A673 (cell line): ENCODE measurements at regions not wholly inside any gene's neighbourhood (a gene's known extent, or its start where the extent isn't known, plus 50 kb on each side); places are given as distances from the start of the nearest gene placed in this dataset.

Experiments used
- BruUV-seq: library from RNA; stranded (reverse); fragments of 400-500 nt; replicated peaks from 2 replicates; lab custom pipeline; 2021; lab: Mats Ljungman, UMichigan
- CTCF ChIA-PET: fragments of 300-600 bp; sonication (Branson Sonifier 250); formaldehyde crosslinking; loops from one replicate; lab custom pipeline; 2022; ENCODE audit warnings: antibody characterized with exemption; lab: Charles Lee
- POLR2A ChIA-PET: fragments of 300-600 bp; sonication (Branson Sonifier 250); formaldehyde crosslinking; loops from one replicate; lab custom pipeline; 2022; ENCODE audit warnings: antibody characterized with exemption; ENCODE audit not compliant: low non-redundant PET; lab: Charles Lee
- DNase-seq: peaks from one replicate; pipeline ENCODE4 v3.0.0-alpha.2; 2015; ENCODE audit warnings: low spot score
- H3K27ac ChIP-seq: fragments of 200-600 bp; sonication (generic); 2 replicates; pipeline ENCODE4 v1.5.1; 2016; ENCODE audit warnings: mixed run types, low read depth, mild to moderate bottlenecking, mixed read lengths, antibody characterized with exemption, low read length; ENCODE audit not compliant: poor library complexity, severe bottlenecking
- H3K27me3 ChIP-seq: fragments of 200-600 bp; sonication (generic); replicated peaks from 2 replicates; pipeline ENCODE4 v1.6.1; 2017; ENCODE audit warnings: mixed run types, low read depth, mild to moderate bottlenecking, mixed read lengths, antibody characterized with exemption, low read length; ENCODE audit not compliant: insufficient read depth, poor library complexity
- H3K36me3 ChIP-seq: fragments of 200-600 bp; sonication (generic); 2 replicates; pipeline ENCODE4 v1.6.1; 2016; ENCODE audit warnings: mixed run types, mild to moderate bottlenecking, mixed read lengths, antibody characterized with exemption, low read length; ENCODE audit not compliant: insufficient read depth, poor library complexity, severe bottlenecking
- H3K4me1 ChIP-seq: fragments of 200-600 bp; sonication (generic); 2 replicates; pipeline ENCODE4 v1.6.1; 2017; ENCODE audit warnings: mixed run types, mild to moderate bottlenecking, mixed read lengths, antibody characterized with exemption, low read length; ENCODE audit not compliant: insufficient read depth, poor library complexity, severe bottlenecking
- H3K4me3 ChIP-seq: fragments of 200-600 bp; sonication (generic); 2 replicates; pipeline ENCODE4 v1.5.1; 2016; ENCODE audit warnings: low read depth, mixed run types, mild to moderate bottlenecking, mixed read lengths, low read length; ENCODE audit not compliant: poor library complexity, severe bottlenecking
- H3K9me3 ChIP-seq: fragments of 200-600 bp; sonication (generic); 2 replicates; pipeline ENCODE4 v1.6.1; 2016; ENCODE audit warnings: mixed run types, low read depth, mild to moderate bottlenecking, mixed read lengths, antibody characterized with exemption, low read length; ENCODE audit not compliant: poor library complexity, severe bottlenecking
- EZH2 ChIP-seq: fragments of 200-600 bp; sonication (generic); IDR thresholded peaks from 2 replicates; pipeline ENCODE4 v1.6.1; 2017; ENCODE audit warnings: borderline replicate concordance, low read depth, mild to moderate bottlenecking, mixed read lengths, antibody characterized with exemption, low read length; ENCODE audit not compliant: poor library complexity, severe bottlenecking
- intact Hi-C: fragments of 100-400 bp; cut with micrococcal nuclease; formaldehyde crosslinking; loops from one replicate; pipeline ENCODE4 v1.10.0; 2022; ENCODE audit not compliant: unreplicated experiment
- TF ChIP-seq, protein P1 (sequence below): fragments of 300-800, 200-600 bp; sonication (generic); conservative IDR thresholded peaks from 2 replicates; pipeline ENCODE4 v1.5.1; 2017; ENCODE audit warnings: low read depth, mild to moderate bottlenecking, antibody characterized with exemption, low read length, moderate library complexity, mixed read lengths

GRCh38 chr5:174626369-174626920, 97.9 kb upstream of the MSX2 start:
- POLR2A ChIA-PET = no interaction called here
- Histone ChIP-seq H3K36me3 (no peaks in the 10 kb centered on the region), H3K27me3 (no peaks in the 10 kb centered on the region), H3K4me1 (no peaks in the 10 kb centered on the region), H3K27ac (no peak overlapping the region), H3K9me3 (no peaks in the 10 kb centered on the region), H3K4me3 (no peak overlapping the region)
- CTCF ChIA-PET = no interaction called here
- no TSS peak for BruUV-seq
- DNase-seq = no peak
- no peak for TF ChIP-seq EZH2
- TF ChIP-seq, protein P1, sequence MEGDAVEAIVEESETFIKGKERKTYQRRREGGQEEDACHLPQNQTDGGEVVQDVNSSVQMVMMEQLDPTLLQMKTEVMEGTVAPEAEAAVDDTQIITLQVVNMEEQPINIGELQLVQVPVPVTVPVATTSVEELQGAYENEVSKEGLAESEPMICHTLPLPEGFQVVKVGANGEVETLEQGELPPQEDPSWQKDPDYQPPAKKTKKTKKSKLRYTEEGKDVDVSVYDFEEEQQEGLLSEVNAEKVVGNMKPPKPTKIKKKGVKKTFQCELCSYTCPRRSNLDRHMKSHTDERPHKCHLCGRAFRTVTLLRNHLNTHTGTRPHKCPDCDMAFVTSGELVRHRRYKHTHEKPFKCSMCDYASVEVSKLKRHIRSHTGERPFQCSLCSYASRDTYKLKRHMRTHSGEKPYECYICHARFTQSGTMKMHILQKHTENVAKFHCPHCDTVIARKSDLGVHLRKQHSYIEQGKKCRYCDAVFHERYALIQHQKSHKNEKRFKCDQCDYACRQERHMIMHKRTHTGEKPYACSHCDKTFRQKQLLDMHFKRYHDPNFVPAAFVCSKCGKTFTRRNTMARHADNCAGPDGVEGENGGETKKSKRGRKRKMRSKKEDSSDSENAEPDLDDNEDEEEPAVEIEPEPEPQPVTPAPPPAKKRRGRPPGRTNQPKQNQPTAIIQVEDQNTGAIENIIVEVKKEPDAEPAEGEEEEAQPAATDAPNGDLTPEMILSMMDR = no peak
- intact Hi-C loops = no loop called here

DNA sequence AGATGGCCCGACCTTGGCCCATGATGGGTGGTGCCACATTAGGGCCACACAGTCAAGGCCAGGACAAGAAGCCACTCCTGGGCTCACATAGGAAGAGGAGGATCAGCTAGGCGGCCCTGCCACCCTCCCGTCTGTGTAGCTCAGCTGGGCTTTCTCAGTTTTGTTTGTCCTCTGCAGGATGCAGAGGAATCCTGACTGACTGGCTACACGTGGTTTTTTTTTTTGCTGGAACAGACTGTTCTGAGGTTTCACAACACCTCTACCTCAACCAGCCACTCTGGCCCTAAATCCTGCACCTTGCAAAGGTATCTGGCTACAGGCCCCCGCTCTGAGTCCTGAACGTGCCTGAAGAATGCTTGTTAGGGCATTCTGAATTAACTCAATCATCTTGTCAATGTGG, 88.3 kb upstream of the MSX2 start:
- intact Hi-C loops = no loop called here

DNA sequence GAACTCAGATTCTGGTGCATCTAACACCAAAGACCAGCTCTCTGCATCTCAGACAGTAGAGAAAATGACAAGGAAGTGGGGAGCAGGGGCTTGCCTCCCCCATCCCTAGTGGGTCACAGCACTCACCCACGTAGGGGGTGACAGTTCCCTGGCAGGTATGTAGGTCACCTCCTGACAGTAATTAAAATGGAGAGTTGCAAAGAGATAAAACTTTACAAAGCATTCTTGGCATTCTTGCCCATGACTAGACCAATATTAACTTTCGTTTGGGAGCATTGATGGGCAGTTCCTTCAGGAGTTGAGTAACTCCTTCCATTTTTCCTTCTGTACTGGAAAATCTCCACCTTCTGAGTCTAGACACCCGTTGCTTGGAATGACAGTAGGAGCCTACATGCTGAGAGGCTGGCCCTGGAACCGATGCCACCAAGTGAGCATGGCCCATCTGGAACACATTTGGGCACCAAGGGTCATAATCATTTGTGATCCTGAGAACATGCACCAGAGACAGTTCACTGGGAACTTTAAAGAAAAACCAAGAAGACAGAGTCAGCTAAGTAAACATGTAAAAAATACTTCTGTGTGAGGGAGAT, 81.5 kb upstream of the MSX2 start:
- intact Hi-C loops = no loop called here
- no peaks in the 10 kb centered on the region for H3K9me3 ChIP-seq
- TF ChIP-seq, protein P1 = no peak
- no peak for TF ChIP-seq EZH2
- H3K4me3 ChIP-seq = no peak overlapping the region
- no TSS peak for BruUV-seq
- ChIA-PET CTCF (no interaction called here), POLR2A (no interaction called here)
- DNase-seq = no peak
- no peaks in the 10 kb centered on the region for H3K27me3 ChIP-seq
- H3K27ac ChIP-seq = no peak overlapping the region
- no peaks in the 10 kb centered on the region for H3K4me1 ChIP-seq
- no peaks in the 10 kb centered on the region for H3K36me3 ChIP-seq

More for the DNA sequence above, 88.3 kb upstream of the MSX2 start:
- Histone ChIP-seq H3K9me3 (no peaks in the 10 kb centered on the region), H3K4me1 (no peaks in the 10 kb centered on the region), H3K4me3 (no peak overlapping the region), H3K27me3 (no peaks in the 10 kb centered on the region), H3K27ac (no peak overlapping the region), H3K36me3 (no peaks in the 10 kb centered on the region)
- POLR2A ChIA-PET = interaction anchor here (0.6 kb wide), 1 partner anchor 15 kb away, joined by 4 read pairs; no protein-coding TSS in a partner anchor
- TF ChIP-seq EZH2 = no peak
- TF ChIP-seq, protein P1 = no peak
- DNase-seq = no peak
- CTCF ChIA-PET = no interaction called here
- no TSS peak for BruUV-seq
